ENCODE measurements at regions not wholly inside any gene's neighbourhood (a gene's known extent, or its start where the extent isn't known, plus 50 kb on each side); places are given as distances from the start of the nearest gene placed in this dataset.
"Not testable (repeated sequence)": the region's sequence is repeated elsewhere in the genome, so short reads cannot be mapped to it uniquely, and the experiment has no call there.

GRCh38 chr15:62250978-62251377, 85.9 kb upstream of the C2CD4B start:
- Mint-ChIP-seq H3K4me3 (no peak overlapping the region), H3K36me3 (ENCODE audit: low read depth) (no peaks in the 10 kb centered on the region), H3K4me1 (ENCODE audit: low read depth) (no peaks in the 10 kb centered on the region), H3K27ac (no peak overlapping the region), H3K9me3 (no peaks in the 10 kb centered on the region), H3K27me3 (ENCODE audit: low read depth) (peaks cover 21% of the 10 kb centered on the region)
- CTCF ChIA-PET = no interaction called here
- no peak for DNase-seq
- intact Hi-C loops (cut with micrococcal nuclease) = loop anchor here (5.0 kb wide), 2 partner anchors 84 to 179 kb away; partner anchors contain the start of gene C2CD4B

- Mint-ChIP-seq H3K27ac (no peak overlapping the region), H3K36me3 (ENCODE audit: low read depth) (no peaks in the 10 kb centered on the region), H3K4me1 (ENCODE audit: low read depth) (no peaks in the 10 kb centered on the region), H3K4me3 (no peak overlapping the region), H3K9me3 (no peaks in the 10 kb centered on the region), H3K27me3 (ENCODE audit: low read depth) (peaks cover 12% of the 10 kb centered on the region)
- no peak for DNase-seq
- CTCF ChIA-PET = interaction anchor here (0.6 to 1.5 kb wide), 14 partner anchors 8 to 816 kb away, joined by 3 to 11 read pairs (median 3); no protein-coding TSS in a partner anchor
- intact Hi-C loops (cut with micrococcal nuclease) = loop anchor here (5.0 kb wide), 2 partner anchors 86 to 181 kb away; partner anchors contain the start of gene C2CD4B
Measured at GRCh38 chr15:62253294-62253693, 88.2 kb upstream of the C2CD4B start.

GRCh38 chr15:62254137-62254934, 89.3 kb upstream of the C2CD4B start:
- no peak overlapping the region for H3K27ac Mint-ChIP-seq
- intact Hi-C loops (cut with micrococcal nuclease) = loop anchor here (2.0 to 5.0 kb wide), 3 partner anchors 87 to 182 kb away; partner anchors contain the start of gene C2CD4B
- CTCF ChIA-PET = interaction anchor here (0.6 to 2.4 kb wide), 25 partner anchors 8 to 1818 kb away, joined by 3 to 11 read pairs (median 3); no protein-coding TSS in a partner anchor

GRCh38 chr15:62256430-62256829, 91.3 kb upstream of the C2CD4B start:
- H3K36me3 Mint-ChIP-seq (ENCODE audit: low read depth); H3K4me3 Mint-ChIP-seq; intact Hi-C loops (cut with micrococcal nuclease); CTCF ChIA-PET; DNase-seq; H3K9me3 Mint-ChIP-seq; H3K4me1 Mint-ChIP-seq (ENCODE audit: low read depth); H3K27ac Mint-ChIP-seq: not testable (repeated sequence)
- peaks cover 12% of the 10 kb centered on the region for H3K27me3 Mint-ChIP-seq (ENCODE audit: low read depth)

More at GRCh38 chr15:62254137-62254934, 89.3 kb upstream of the C2CD4B start:
- Mint-ChIP-seq H3K27me3 (ENCODE audit: low read depth) (peaks cover 12% of the 10 kb centered on the region), H3K4me3 (no peak overlapping the region), H3K36me3 (ENCODE audit: low read depth) (no peaks in the 10 kb centered on the region), H3K4me1 (ENCODE audit: low read depth) (no peaks in the 10 kb centered on the region), H3K9me3 (no peaks in the 10 kb centered on the region)
- DNase-seq = peak; percentile 79

- CTCF ChIA-PET = interaction anchor here (0.9 kb wide), 1 partner anchor 10 kb away, joined by 3 read pairs; no protein-coding TSS in a partner anchor
- H3K4me1 Mint-ChIP-seq (ENCODE audit: low read depth) = no peaks in the 10 kb centered on the region
- intact Hi-C loops (cut with micrococcal nuclease) = no loop called here
- H3K36me3 Mint-ChIP-seq (ENCODE audit: low read depth) = peaks cover 7% of the 10 kb centered on the region
- H3K4me3 Mint-ChIP-seq = no peak overlapping the region
- peaks cover 18% of the 10 kb centered on the region for H3K9me3 Mint-ChIP-seq
- H3K27ac Mint-ChIP-seq = no peak overlapping the region
- H3K27me3 Mint-ChIP-seq (ENCODE audit: low read depth) = peaks cover 12% of the 10 kb centered on the region
- no peak for DNase-seq
Measured at GRCh38 chr15:62257996-62258521, 93.0 kb upstream of the C2CD4B start.

GRCh38 chr15:62262305-62262941, 97.3 kb upstream of the C2CD4B start:
- H3K27ac Mint-ChIP-seq = peak overlapping the region; percentile 73
- H3K36me3 Mint-ChIP-seq (ENCODE audit: low read depth) = peaks cover 7% of the 10 kb centered on the region
- CTCF ChIA-PET = interaction anchor here (0.9 kb wide), 1 partner anchor 9 kb away, joined by 3 read pairs; no protein-coding TSS in a partner anchor
- no peaks in the 10 kb centered on the region for H3K4me1 Mint-ChIP-seq (ENCODE audit: low read depth)
- peaks cover 7% of the 10 kb centered on the region for H3K27me3 Mint-ChIP-seq (ENCODE audit: low read depth)
- DNase-seq = no peak
- intact Hi-C loops (cut with micrococcal nuclease) = no loop called here
- H3K4me3 Mint-ChIP-seq = no peak overlapping the region
- H3K9me3 Mint-ChIP-seq = peaks cover 26% of the 10 kb centered on the region

GRCh38 chr15:62264196-62264595, 99.1 kb upstream of the C2CD4B start:
- CTCF ChIA-PET = interaction anchor here (1.2 to 1.6 kb wide), 3 partner anchors 10 to 193 kb away, joined by 3 to 4 read pairs (median 3); no protein-coding TSS in a partner anchor
- intact Hi-C loops (cut with micrococcal nuclease) = no loop called here

GRCh38 chr15:62269504-62269903, 104.4 kb upstream of the C2CD4B start:
- CTCF ChIA-PET = no interaction called here
- H3K9me3 Mint-ChIP-seq = peaks cover 25% of the 10 kb centered on the region
- no peaks in the 10 kb centered on the region for H3K36me3 Mint-ChIP-seq (ENCODE audit: low read depth)
- peaks cover 9% of the 10 kb centered on the region for H3K27me3 Mint-ChIP-seq (ENCODE audit: low read depth)
- intact Hi-C loops (cut with micrococcal nuclease) = no loop called here
- H3K4me3 Mint-ChIP-seq = no peak overlapping the region
- H3K4me1 Mint-ChIP-seq (ENCODE audit: low read depth) = no peaks in the 10 kb centered on the region
- H3K27ac Mint-ChIP-seq = no peak overlapping the region
- no peak for DNase-seq

More at GRCh38 chr15:62264196-62264595, 99.1 kb upstream of the C2CD4B start:
- DNase-seq = no peak
- H3K36me3 Mint-ChIP-seq (ENCODE audit: low read depth) = peaks cover 7% of the 10 kb centered on the region
- peaks cover 38% of the 10 kb centered on the region for H3K9me3 Mint-ChIP-seq
- peak overlapping the region; percentile 19 for H3K27ac Mint-ChIP-seq
- H3K4me1 Mint-ChIP-seq (ENCODE audit: low read depth) = no peaks in the 10 kb centered on the region
- peaks cover 7% of the 10 kb centered on the region for H3K27me3 Mint-ChIP-seq (ENCODE audit: low read depth)
- H3K4me3 Mint-ChIP-seq = no peak overlapping the region

- CTCF ChIA-PET = interaction anchor here (1.3 kb wide), 1 partner anchor 16 kb away, joined by 3 read pairs; no protein-coding TSS in a partner anchor
- H3K4me1 Mint-ChIP-seq (ENCODE audit: low read depth) = no peaks in the 10 kb centered on the region
- H3K9me3 Mint-ChIP-seq = peaks cover 25% of the 10 kb centered on the region
- intact Hi-C loops (cut with micrococcal nuclease) = no loop called here
- no peaks in the 10 kb centered on the region for H3K36me3 Mint-ChIP-seq (ENCODE audit: low read depth)
- peaks cover 13% of the 10 kb centered on the region for H3K27me3 Mint-ChIP-seq (ENCODE audit: low read depth)
- H3K27ac Mint-ChIP-seq = no peak overlapping the region
- no peak for DNase-seq
- H3K4me3 Mint-ChIP-seq = no peak overlapping the region
Measured at GRCh38 chr15:62270216-62270921, 105.3 kb upstream of the C2CD4B start.

- no peak overlapping the region for H3K4me3 Mint-ChIP-seq
- H3K4me1 Mint-ChIP-seq (ENCODE audit: low read depth) = no peaks in the 10 kb centered on the region
- no peak for DNase-seq
- H3K9me3 Mint-ChIP-seq = peaks cover 21% of the 10 kb centered on the region
- CTCF ChIA-PET = interaction anchor here (0.6 kb wide), 1 partner anchor 195 kb away, joined by 3 read pairs; no protein-coding TSS in a partner anchor
- no peaks in the 10 kb centered on the region for H3K36me3 Mint-ChIP-seq (ENCODE audit: low read depth)
- intact Hi-C loops (cut with micrococcal nuclease) = no loop called here
- H3K27me3 Mint-ChIP-seq (ENCODE audit: low read depth) = peaks cover 10% of the 10 kb centered on the region
- H3K27ac Mint-ChIP-seq = no peak overlapping the region
Measured at GRCh38 chr15:62272290-62272689, 107.2 kb upstream of the C2CD4B start.

- Mint-ChIP-seq H3K27ac (no peak overlapping the region), H3K9me3 (peaks cover 1% of the 10 kb centered on the region), H3K36me3 (ENCODE audit: low read depth) (no peaks in the 10 kb centered on the region), H3K4me3 (no peak overlapping the region), H3K4me1 (ENCODE audit: low read depth) (no peaks in the 10 kb centered on the region), H3K27me3 (ENCODE audit: low read depth) (peaks cover 13% of the 10 kb centered on the region)
- intact Hi-C loops (cut with micrococcal nuclease) = no loop called here
- CTCF ChIA-PET = no interaction called here
- no peak for DNase-seq
Measured at GRCh38 chr15:62275831-62276230, 110.7 kb upstream of the C2CD4B start.

All from activated naive CD4-positive, alpha-beta T cell treated with anti-CD3 and anti-CD28 coated beads for 36 hours (primary cell).